ENCODE measurements at regions not wholly inside any gene's neighbourhood (a gene's known extent, or its start where the extent isn't known, plus 50 kb on each side); places are given as distances from the start of the nearest gene placed in this dataset.

GRCh38 chr5:152337484-152337883 lies 67.6 kb downstream of the NMUR2 start:
- no peak for DNase-seq

GRCh38 chr5:152335461-152335860 lies 69.6 kb downstream of the NMUR2 start:
- no peak for DNase-seq

- DNase-seq = no peak
Measured at GRCh38 chr5:152332716-152333460, 72.2 kb downstream of the NMUR2 start.

GRCh38 chr5:152331718-152332117 lies 73.4 kb downstream of the NMUR2 start:
- DNase-seq = no peak

- no peak for DNase-seq
Measured at GRCh38 chr5:152331006-152331405, 74.1 kb downstream of the NMUR2 start.

- no peak for DNase-seq
Measured at GRCh38 chr5:152329761-152330283, 75.3 kb downstream of the NMUR2 start.

- no peak for DNase-seq
Measured at GRCh38 chr5:152329207-152329606, 75.9 kb downstream of the NMUR2 start.

GRCh38 chr5:152315942-152316341 lies 89.1 kb downstream of the NMUR2 start:
- DNase-seq = no peak

GRCh38 chr5:152314196-152314829 lies 90.8 kb downstream of the NMUR2 start:
- DNase-seq = no peak

- no peak for DNase-seq
Measured at GRCh38 chr5:152309926-152310450, 95.1 kb downstream of the NMUR2 start.

- DNase-seq = no peak
Measured at GRCh38 chr5:152306386-152306785, 98.7 kb downstream of the NMUR2 start.

GRCh38 chr5:152305525-152305924 lies 99.6 kb downstream of the NMUR2 start:
- no peak for DNase-seq

- DNase-seq = no peak
Measured at GRCh38 chr5:152303841-152304240, 101.2 kb downstream of the NMUR2 start.

GRCh38 chr5:152297866-152298265 lies 107.2 kb downstream of the NMUR2 start:
- DNase-seq = no peak

- DNase-seq = no peak
Measured at GRCh38 chr5:152293189-152293588, 111.9 kb downstream of the NMUR2 start.

GRCh38 chr5:152290181-152290580 lies 114.9 kb downstream of the NMUR2 start:
- DNase-seq = no peak

- no peak for DNase-seq
Measured at GRCh38 chr5:152288917-152289595, 116.0 kb downstream of the NMUR2 start.

- no peak for DNase-seq
Measured at GRCh38 chr5:152288499-152288898, 116.6 kb downstream of the NMUR2 start.

- no peak for DNase-seq
Measured at GRCh38 chr5:152285764-152286163, 119.3 kb downstream of the NMUR2 start.

- DNase-seq = no peak
Measured at GRCh38 chr5:152282331-152282730, 122.7 kb downstream of the NMUR2 start.

GRCh38 chr5:152277936-152278335 lies 127.1 kb downstream of the NMUR2 start:
- DNase-seq = no peak

GRCh38 chr5:152274224-152274623 lies 130.9 kb downstream of the NMUR2 start:
- no peak for DNase-seq

- no peak for DNase-seq
Measured at GRCh38 chr5:152271420-152271819, 133.7 kb downstream of the NMUR2 start.

- DNase-seq = no peak
Measured at GRCh38 chr5:152270096-152270495, 135.0 kb downstream of the NMUR2 start.
